ENCODE measurements at regions not wholly inside any gene's neighbourhood (a gene's known extent, or its start where the extent isn't known, plus 50 kb on each side); places are given as distances from the start of the nearest gene placed in this dataset.

DNA sequence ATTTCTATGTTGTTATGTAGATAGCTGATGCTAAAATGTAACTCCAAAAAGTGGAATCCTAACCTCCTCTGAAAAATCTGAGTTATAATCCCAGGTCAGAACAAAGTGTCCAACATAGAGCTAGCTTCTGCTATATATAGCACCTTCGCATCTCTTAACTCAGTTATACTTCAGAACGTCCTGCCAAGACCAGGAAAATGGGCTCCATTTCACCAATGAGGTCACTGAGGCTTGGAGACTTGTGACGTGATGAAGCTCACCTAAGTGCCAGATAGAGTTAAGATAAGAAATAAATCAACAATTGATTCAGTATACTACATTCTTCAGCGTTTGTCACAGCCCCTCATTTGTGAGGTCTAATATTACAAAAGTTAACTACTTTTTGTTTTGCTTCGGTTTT lies 88.8 kb downstream of the KCTD12 start:
- in situ Hi-C loops (cut with MboI; ENCODE audit: low pct_unique_long_range_greater_than_20kb, low sequenced_read_pairs), result no loop called here
- DNase-seq, result no peak

DNA sequence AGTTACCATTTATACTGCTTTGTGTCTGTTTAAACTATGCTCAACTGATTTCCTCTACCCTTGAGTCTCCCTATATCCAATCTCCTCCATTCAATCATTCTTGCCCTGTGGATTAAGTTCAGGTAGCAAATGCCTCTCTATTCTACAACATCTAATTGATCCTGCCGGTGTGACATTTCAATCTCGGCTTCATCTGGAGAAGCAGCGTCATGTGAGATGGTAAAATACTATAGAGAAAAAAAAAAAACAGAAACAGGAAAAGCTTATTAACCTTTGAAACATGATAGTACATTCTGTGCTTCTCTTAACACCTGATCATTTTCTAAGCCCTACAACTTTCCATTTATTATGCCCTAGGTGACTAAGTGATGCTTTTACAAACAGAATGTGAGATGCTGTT lies 89.4 kb downstream of the KCTD12 start:
- DNase-seq, result no peak
- in situ Hi-C loops (cut with MboI; ENCODE audit: low pct_unique_long_range_greater_than_20kb, low sequenced_read_pairs), result no loop called here

DNA sequence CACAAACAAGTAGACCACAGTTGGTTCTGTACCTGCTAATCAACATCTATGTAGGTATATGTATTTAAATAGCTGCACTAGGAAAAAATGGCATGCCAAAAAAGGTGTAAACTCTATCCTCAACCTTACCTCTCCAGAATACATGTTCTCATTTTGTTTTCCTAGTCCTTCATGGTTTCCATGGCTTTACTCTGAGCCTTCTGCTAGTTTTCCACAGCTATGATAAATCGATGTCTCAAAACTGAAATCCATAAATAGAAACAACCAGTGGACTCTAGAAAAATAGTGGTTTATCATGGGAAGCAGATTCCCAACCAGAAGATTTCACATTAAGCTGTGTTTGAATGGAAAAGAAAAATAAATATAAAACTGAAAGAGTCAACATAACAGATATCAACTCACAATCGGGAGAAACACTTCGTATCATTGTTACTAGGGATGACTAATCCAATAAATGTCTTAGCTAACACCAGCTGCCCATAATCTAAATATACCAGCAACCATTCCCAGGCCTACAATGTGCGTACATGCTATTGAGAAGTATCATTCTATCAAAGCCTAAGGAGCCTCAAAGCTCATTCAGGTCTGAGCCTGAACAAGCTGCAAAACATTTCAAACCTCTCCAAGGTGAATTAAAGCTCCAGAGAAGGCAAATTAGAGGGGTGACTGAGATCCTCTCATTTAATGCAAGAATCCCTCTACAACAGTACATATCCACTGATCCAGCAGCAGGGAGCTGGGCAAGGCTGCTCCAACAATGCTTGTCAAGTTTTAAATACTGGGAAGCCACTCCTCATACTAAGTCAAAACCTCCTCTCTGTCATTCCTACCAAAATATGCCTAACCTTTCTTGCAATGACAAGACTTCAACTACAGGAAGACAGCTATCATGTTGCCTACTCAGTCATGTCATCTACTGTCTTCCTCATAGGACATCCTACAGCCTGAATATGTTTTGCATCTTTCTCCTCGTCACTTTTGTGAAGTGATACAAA lies 90.2 kb downstream of the KCTD12 start:
- no peak for DNase-seq
- in situ Hi-C loops (cut with MboI; ENCODE audit: low pct_unique_long_range_greater_than_20kb, low sequenced_read_pairs), result no loop called here

DNA sequence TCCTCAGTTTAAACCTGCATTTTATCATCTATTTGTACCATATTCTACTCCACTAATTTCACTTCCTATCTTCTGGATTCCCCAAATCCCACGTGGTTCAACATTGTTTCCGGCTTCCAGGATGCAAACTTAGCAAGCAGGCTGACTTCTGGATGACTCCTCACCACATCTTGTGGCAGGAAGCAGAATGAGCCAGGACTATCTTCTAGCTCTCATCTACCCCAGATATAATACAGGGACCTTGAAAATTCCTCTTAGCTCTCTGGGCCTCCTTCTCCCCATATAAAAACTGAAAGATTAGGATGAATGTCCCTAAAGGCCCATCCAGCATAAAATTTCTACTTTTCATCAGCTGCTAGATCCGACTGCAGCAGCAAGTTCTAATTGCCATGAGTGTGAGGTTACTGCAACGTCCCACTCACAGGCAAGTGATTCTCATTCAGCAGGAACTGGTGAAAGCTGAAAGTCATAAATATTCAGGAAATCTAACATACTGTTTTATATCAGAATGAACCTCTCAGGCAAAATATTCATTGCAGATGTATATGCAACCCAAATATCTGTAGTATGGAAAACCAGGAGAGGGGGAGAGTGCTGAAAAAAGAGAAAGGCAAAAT lies 93.4 kb downstream of the KCTD12 start:
- DNase-seq, result no peak
- in situ Hi-C loops (cut with MboI; ENCODE audit: low pct_unique_long_range_greater_than_20kb, low sequenced_read_pairs), result no loop called here

DNA sequence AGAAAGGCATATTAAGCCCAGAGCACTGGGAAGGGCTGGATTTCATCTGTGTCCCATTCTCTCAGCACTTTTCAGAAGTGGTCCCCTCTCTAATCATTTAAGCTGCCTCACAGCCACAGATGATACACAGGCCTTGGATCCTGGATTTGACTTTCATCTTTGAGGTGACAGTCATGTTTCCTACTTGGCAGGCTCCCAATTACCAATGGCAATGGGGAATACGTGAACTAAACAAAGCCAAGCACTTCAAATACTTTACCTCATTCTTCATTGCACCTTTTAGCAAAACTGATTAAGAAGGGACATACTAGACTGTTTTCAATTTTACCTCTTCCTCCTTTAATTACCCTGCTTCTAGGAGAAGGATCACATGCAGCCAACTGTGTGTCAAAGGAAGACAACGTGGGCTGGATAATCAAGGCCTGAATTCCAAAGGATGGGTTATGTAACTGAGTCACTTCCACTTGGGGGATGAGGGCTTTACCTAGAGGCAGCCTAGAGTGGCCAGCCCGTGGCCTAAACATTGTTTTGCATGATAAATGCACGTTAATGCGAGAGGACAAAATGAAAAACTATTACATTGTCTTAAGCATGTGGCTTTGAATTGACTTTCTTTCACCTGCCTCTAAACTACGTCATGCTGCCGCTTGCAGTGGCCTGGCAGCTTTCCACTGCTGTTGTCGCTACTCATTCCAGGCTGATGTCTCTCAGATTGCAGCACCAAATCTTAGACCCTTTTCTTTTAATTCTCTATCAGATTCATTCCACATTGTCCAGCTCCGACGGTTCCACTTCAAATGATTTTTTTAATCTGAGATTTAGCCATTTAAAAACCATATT lies 95.0 kb downstream of the KCTD12 start:
- no peak for DNase-seq
- in situ Hi-C loops (cut with MboI; ENCODE audit: low pct_unique_long_range_greater_than_20kb, low sequenced_read_pairs), result no loop called here

DNA sequence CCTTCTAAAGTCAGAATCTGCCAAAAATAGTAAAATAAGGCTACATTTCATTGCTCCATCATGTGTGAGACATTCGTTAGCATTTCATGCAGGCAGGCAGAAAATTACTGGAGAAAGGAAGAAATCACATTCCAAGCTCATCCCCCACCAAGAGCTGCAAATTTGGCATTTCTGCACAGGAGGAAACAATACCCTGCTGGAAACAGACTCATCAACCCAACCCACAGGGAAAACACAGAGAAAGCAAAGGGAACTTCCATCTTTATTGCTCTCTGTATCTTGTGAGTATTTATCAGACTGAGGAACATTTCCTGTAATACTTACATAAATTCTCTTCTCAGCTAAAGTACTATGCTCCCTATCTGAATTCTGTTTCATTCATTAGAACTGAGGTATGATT lies 95.7 kb downstream of the KCTD12 start:
- no peak for DNase-seq
- in situ Hi-C loops (cut with MboI; ENCODE audit: low pct_unique_long_range_greater_than_20kb, low sequenced_read_pairs), result no loop called here

DNA sequence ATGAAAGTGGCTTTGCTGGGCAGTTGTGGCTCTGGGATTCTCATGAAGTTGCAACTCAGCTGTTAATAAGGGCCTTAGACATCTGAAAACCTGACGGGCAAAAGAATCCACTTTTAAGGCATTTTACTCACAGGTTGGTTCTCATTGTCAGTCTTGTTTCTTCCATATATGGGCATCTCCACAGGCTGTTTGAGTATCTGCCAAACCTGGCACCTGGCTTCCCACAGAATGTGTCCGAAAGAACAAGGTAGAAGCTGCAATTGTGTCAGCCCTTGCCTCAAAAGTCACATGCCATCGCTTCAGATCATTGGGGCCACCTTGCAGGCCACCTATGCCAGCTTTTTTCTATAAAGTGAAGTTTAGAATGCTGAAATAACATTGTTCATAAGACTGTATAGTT lies 102.4 kb downstream of the KCTD12 start:
- in situ Hi-C loops (cut with MboI; ENCODE audit: low pct_unique_long_range_greater_than_20kb, low sequenced_read_pairs), result no loop called here
- DNase-seq, result no peak

DNA sequence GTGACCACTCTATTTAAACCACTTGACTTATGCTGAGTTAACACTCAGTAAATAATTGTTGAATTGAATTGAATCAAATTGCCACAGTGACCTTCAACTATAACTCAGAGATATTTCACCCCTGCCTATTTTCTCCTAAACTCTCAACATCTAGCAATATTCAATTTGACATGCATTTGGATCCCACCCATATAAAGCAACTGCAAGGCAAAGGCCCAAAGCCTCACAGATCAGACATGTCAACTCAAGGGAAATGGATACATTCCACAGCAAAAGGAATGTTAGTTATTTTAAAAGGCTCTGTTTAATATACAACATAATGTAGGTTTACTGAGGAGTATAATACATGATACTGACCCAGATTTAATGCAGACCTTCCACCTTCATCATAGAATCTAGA lies 107.4 kb downstream of the KCTD12 start:
- DNase-seq, result no peak
- in situ Hi-C loops (cut with MboI; ENCODE audit: low pct_unique_long_range_greater_than_20kb, low sequenced_read_pairs), result no loop called here

DNA sequence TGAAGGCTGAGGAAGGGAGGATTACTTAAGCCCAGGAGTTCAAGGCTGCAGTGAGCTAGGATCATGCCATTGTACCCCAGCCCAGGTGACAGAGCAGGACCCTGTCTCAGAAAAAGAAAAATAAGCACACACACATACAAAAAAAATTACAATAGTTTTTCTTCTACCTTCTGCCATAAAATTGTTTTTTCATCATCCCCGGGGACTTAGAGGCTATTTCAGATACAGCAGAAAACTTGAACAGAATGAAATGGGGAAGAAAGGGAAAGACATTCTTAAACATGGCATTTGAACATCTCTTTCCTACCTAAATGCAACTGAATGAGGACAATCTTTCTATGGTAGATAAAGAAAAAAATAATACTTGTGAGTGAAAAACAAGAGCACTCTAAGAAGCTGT lies 109.1 kb downstream of the KCTD12 start:
- no peak for DNase-seq
- in situ Hi-C loops (cut with MboI; ENCODE audit: low pct_unique_long_range_greater_than_20kb, low sequenced_read_pairs), result no loop called here

DNA sequence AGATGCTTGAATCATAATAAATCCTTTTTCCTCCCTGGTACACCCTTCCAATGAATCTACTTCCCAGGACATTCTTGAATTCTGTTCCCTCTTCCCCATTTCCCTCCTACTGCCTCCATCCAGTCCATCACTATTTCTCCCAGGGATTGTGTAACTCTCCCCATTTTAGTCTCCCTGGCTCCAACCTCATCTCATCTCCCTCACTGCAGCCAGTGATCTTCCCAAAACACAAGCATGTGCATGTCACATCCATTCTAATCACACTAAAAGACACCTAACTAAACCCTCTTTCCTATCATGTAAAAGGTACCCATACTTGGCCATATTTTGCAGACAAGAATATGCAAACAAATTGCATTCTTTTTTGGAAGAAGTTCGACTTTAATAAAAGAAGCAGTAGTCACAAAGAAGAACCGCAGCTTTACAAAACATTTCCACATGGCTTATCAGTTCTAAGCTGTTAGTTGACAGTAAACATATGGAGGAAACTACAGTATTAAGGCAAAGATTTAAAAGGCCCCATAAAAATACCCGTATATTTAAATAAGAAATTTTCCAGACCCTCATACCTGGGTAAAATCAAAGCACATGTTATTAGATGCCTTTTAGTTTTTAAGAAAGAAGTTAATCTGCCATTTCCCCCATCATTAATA lies 111.0 kb downstream of the KCTD12 start:
- in situ Hi-C loops (cut with MboI; ENCODE audit: low pct_unique_long_range_greater_than_20kb, low sequenced_read_pairs), result no loop called here
- no peak for DNase-seq

DNA sequence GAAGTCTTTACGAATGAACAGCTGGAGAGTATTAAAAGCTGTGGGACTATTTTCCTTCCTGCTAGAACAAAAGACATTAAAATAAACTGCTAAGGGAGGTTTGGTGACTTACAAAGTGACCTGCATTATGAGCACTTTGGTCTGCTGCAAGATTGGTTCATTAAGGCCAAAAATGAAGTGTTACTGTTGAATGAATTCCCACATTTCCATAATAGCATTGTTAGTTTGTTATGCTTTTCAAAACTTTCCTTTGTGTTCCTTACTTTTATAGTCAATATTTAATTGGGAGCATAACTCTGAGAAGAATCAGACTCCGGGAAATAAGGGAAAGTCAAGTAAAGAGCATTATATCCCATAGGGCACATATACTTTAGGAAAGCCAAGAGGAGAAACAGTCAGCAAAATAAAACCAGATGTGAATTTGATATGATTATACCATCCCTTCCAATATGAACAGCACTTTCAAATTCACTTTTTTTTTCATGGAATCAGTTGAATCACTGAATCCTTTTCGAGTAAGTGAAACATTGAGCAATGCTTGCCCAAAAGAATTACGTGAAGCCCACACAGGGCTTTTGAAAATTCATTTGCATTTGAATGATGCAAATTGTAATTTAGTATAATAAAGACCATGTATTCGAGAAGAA lies 112.6 kb downstream of the KCTD12 start:
- DNase-seq, result no peak
- in situ Hi-C loops (cut with MboI; ENCODE audit: low pct_unique_long_range_greater_than_20kb, low sequenced_read_pairs), result no loop called here

DNA sequence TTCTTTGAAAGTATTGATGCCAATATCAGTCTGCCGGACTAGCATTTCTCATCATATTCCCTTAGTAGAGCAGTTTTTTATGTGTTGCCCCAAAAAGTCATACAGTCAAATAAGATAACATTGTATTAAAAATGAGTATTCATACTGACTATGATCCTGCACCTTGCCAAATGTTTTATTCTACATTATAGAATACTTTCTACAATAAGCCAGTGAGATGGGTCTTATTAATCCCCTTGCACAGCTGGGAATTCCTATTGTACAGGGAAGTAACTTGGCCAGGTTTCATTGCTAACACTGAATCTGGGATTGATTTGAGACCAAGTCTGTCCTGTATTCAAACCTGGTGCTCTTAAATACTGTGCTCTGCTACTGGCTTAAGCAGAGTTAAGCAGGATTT lies 114.0 kb downstream of the KCTD12 start:
- in situ Hi-C loops (cut with MboI; ENCODE audit: low pct_unique_long_range_greater_than_20kb, low sequenced_read_pairs), result no loop called here
- no peak for DNase-seq

DNA sequence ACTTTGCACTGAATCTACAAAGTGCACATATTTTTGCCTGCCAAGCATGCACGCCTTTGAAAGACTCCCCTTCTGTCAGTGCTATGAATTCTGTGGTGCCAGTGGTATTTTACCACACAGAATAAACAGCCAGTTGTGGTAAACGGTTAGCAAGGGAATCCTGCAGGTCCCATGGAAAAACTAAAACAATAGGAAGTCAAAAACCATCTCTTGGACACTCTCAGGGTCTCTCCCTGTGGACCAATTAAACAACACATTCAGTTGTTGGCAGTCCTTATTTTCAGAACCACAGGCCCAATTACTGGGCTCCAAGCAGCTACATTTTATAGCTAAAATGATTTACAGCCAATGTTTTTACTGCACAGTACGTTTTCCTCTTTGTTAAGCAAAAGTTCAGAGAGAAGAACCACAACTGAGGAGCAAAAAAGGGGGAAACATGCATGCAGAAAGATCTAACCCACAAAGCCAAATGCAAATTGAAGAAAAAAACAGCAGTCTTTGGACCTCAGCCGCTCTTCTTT lies 116.9 kb downstream of the KCTD12 start:
- in situ Hi-C loops (cut with MboI; ENCODE audit: low pct_unique_long_range_greater_than_20kb, low sequenced_read_pairs), result no loop called here
- DNase-seq, result no peak

DNA sequence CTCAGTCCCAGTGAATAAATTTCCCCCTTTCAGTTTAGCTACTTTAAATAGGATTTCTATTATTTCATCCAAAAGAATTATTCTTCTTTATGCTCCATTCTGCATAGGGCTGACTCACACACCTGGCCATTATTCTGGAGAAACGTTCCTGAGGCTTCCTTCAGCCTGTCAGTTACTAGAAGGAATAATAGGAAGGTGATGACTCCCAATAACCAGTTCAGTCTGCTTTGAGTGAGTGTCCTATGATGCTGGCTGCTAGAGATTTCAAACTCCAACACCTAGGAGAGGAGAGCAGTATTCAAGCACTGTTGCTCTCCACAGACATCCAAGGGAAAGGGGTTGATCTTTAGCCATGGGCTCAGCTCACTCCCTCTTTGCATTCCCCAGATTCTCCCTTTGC lies 117.8 kb downstream of the KCTD12 start:
- in situ Hi-C loops (cut with MboI; ENCODE audit: low pct_unique_long_range_greater_than_20kb, low sequenced_read_pairs), result no loop called here
- DNase-seq, result no peak

DNA sequence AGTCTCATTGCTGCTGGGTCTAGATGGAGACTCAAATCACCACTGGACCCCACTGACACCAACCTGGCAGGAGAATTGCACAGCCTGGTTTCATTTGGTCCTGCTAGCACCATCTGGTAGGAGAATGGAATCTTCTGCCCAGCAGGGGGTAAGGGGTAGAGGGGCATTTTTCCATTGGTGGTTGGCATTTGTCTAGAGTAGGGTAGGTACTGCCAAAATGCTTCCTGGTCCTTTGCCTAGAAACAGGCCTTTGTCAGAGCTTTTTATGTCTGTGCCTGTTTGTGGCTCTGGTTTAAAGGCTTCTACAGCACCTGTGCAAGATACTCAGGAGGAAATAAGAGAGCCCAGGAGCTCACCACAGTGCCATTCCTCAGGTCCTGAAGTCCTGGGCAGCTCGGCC lies 121.3 kb downstream of the KCTD12 start:
- in situ Hi-C loops (cut with MboI; ENCODE audit: low pct_unique_long_range_greater_than_20kb, low sequenced_read_pairs), result no loop called here
- no peak for DNase-seq

DNA sequence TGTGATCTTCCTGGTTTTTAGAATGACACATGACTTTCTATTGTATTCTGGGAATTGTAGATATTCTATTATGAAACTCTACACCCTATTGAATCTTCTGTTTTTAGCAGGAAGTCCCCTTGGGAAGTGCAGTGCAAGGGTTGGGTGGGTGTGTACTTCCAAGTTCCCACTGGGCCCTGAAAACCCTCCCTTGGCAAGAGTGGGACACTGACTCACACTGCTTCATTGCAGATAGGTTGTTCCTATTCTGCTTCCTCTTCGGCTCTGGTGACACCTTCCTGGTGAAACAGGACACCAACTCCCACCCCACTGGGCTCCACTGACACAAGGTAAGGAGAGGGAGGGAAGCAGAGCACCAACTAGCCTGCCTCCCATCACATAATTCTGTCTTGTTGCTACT lies 121.8 kb downstream of the KCTD12 start:
- DNase-seq, result peak; percentile 3
- in situ Hi-C loops (cut with MboI; ENCODE audit: low pct_unique_long_range_greater_than_20kb, low sequenced_read_pairs), result no loop called here

DNA sequence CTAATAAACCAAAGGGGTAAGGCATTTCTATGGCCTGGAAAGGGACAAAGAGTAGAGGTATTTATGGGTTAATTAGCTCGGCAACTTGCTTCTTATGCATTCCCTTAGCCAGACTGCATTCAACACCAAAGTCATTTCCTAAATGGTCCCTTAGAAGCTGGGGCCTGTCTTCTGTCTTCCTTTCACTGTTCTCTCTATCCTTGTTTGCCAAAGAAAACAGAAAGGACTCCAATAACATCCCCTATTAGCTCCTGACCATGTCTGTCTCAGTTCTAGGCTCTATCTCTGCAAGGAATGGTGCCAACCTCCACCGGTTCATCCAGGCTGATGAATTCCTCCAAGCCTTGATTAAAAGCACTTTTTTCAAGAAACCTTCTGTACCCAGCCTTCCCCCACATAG lies 123.5 kb downstream of the KCTD12 start:
- in situ Hi-C loops (cut with MboI; ENCODE audit: low pct_unique_long_range_greater_than_20kb, low sequenced_read_pairs), result no loop called here
- DNase-seq, result no peak

DNA sequence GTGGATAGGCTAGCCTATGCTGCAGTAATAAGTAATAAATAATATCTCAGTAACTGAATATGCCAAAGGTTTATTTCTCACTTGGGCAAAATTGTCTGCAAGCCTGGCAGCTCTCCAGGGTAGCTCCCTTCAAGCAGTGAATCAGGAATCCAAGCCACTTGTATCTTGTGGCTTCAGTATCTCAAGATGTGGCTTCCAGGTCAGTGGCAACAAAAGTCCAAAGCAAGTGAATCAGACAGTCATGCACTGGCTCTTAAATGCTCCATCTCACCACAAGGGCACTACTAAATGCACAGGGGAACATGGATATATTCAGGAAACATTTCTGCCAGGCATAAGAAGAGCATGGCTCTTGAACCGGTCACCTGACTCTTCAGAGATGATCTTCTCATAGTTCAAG lies 126.3 kb downstream of the KCTD12 start:
- in situ Hi-C loops (cut with MboI; ENCODE audit: low pct_unique_long_range_greater_than_20kb, low sequenced_read_pairs), result no loop called here
- DNase-seq, result no peak

DNA sequence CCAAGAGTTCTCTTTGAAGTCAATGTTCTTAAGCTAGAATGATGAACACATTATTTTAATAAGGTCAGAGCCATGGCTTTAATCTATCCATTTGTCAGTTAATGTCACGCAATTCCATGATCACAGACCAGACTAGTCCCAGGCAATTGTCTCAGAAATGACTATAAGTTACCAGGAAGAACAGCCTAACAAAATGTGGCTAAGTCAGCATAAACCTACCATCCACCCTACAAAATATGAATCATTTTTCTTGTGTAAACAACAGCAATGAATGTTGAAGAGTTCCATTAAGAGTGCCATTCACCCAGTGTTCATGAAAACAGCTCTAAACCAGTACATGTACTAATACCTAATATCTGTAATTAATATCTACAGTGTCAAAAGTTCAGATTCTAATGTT lies 127.5 kb downstream of the KCTD12 start:
- in situ Hi-C loops (cut with MboI; ENCODE audit: low pct_unique_long_range_greater_than_20kb, low sequenced_read_pairs), result no loop called here
- DNase-seq, result no peak
